GM12892 (cell line): ENCODE measurements at regions not wholly inside any gene's neighbourhood (a gene's known extent, or its start where the extent isn't known, plus 50 kb on each side); places are given as distances from the start of the nearest gene placed in this dataset.

ENCODE experiments used
- DNase-seq: peaks from one replicate; pipeline ENCODE4 v3.0.0; 2011; ENCODE audit not compliant: insufficient read length
- FAIRE-seq: peaks from 2 replicates; lab custom pipeline; 2011; peaks lifted over from hg19 to GRCh38; lab: Jason Lieb, UNC
- POLR2A ChIP-seq: IDR thresholded peaks from 2 replicates; pipeline ENCODE4 v1.6.1; 2011; ENCODE audit warnings: low read depth, low read length, control low read depth
- POLR2AphosphoS5 ChIP-seq: IDR thresholded peaks from 2 replicates; pipeline ENCODE4 v1.6.1; 2011; ENCODE audit warnings: low read depth, low read length, control low read depth
- TAF1 ChIP-seq: IDR thresholded peaks from 2 replicates; pipeline ENCODE4 v1.6.1; 2011; ENCODE audit warnings: low read depth, mild to moderate bottlenecking, control low read depth, low read length, borderline replicate concordance

GRCh38 chr16:64159976-64160375 is 961.9 kb downstream of the CDH11 start:
- FAIRE-seq (no peak), DNase-seq (no peak)
- TF ChIP-seq POLR2AphosphoS5 = no peak
- no peak for TF ChIP-seq POLR2A

DNA sequence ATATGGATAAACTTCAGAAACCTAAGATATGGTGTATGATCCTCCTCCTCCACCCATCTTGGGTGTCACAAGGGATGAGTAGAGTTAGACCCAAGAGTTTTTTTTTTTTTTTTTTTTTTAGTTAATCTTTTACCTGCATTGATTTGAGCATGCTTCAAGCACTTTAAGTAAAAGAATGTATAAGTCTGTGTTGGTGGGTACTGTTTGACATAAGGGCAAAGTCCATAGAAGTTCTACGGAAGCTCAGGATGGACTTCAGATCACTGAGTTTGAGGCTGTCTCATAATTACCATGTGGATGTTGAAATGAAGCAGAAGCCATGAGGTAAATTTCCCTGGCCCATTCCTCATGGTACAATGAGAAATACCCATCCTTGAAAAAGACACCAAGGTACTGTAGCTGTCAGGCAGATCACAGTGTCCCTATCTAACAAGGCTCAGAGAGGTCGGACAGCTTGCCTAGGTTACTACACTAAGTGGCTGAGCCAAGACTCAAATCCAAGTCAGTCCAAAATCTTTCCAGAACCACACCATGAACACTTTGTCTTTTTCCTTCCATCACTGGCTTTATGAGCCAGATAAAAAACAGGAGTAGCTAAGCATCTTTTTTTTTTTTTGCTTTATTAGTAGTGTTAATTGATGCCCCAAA is 962.8 kb downstream of the CDH11 start:
- TF ChIP-seq TAF1 = no peak
- FAIRE-seq (no peak), DNase-seq (no peak)

- TF ChIP-seq TAF1 (no peak), POLR2AphosphoS5 (no peak), POLR2A (no peak)
- DNase-seq = no peak
Observed at GRCh38 chr16:64153718-64154117, 968.1 kb downstream of the CDH11 start.

DNA sequence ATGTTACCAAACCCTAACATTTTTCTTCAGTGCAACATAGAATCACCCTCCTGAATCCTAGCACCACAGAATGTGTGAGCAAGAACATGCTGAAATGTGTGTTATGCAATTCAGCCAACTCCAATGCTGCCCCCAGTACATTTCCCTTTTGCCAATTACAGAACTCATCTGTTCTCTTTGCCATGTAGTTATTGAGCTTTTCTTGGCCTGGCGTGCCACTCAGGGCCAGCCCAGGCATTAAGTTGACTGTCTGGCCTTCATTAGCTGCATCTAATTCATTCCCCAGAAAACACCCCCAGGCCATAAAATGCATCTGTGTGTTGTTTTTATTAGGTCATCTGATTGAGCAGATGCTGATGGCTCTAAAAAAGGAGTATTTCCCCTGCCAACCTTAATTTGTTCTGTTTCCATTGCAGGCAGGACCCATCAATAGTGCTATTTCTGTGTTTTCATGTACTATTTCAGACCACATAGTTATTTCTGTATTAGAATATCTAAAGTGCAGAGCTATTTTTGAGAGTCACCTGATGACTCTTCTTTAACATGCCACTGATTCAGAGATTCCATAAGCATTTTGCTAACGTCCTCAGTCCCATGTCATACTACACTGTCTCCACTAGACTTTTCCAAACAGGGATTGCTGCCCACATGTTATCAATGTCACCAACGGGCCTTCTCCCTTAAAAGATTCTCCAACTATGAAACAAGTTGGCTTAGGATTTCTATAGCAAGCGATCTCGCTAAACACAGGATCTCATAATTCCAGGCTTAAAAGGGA is 969.7 kb downstream of the CDH11 start:
- no peak for DNase-seq
- no peak for FAIRE-seq
- TF ChIP-seq POLR2A = no peak
- no peak for TF ChIP-seq TAF1
- no peak for TF ChIP-seq POLR2AphosphoS5

More at GRCh38 chr16:64153718-64154117, 968.1 kb downstream of the CDH11 start:
- no peak for FAIRE-seq

GRCh38 chr16:64150193-64150592 is 971.7 kb downstream of the CDH11 start:
- DNase-seq (no peak), FAIRE-seq (no peak)
- TF ChIP-seq TAF1 (no peak), POLR2A (no peak), POLR2AphosphoS5 (no peak)

- FAIRE-seq = no peak
- DNase-seq = no peak
- TF ChIP-seq TAF1 = no peak
- no peak for TF ChIP-seq POLR2AphosphoS5
- TF ChIP-seq POLR2A = no peak
Observed at GRCh38 chr16:64149756-64150155, 972.1 kb downstream of the CDH11 start.

GRCh38 chr16:64148356-64148755 is 973.5 kb downstream of the CDH11 start:
- TF ChIP-seq TAF1 (no peak), POLR2AphosphoS5 (no peak), POLR2A (no peak)
- FAIRE-seq (no peak), DNase-seq (no peak)

DNA sequence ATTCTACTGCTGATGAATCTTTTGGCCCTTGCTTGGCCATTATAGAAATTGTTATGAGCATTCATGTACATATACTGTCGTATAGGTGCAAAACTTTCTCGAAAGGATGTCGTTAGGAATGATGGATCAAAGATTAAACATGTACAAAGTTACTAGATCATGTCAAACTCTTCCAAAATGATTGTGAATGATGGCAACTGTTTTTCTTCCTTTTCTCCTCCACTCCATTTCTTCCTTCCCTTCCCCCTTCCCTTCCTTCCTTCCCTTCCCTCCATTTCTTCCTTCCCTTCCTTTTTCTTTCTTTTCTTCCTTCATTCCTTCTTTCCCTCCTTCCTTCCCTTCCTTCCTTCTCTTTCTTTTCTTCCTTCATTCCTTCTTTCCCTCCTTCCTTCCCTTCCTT is 973.9 kb downstream of the CDH11 start:
- TF ChIP-seq POLR2AphosphoS5 = no peak
- TF ChIP-seq POLR2A = no peak
- TF ChIP-seq TAF1 = no peak
- FAIRE-seq = no peak
- no peak for DNase-seq

GRCh38 chr16:64144617-64145016 is 977.2 kb downstream of the CDH11 start:
- TF ChIP-seq POLR2A = no peak
- no peak for TF ChIP-seq TAF1
- no peak for TF ChIP-seq POLR2AphosphoS5
- no peak for DNase-seq
- no peak for FAIRE-seq

DNA sequence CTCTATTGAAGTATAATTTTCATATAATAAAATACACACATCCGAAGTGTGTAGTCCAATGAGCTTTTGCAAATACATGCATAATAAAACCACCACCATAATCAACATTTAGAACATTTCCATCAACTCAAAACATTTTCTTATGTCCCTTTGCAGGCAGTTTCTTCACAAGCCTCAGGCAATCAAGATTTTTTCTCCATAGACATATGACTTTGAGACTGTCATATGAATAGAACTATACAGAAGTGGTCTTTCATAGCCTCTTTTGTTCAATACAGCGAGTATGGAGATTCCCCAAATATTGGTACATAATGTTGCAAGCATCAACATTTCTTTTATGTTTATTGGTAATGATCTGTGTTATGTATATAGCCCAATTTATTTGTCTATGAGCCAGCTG is 983.2 kb downstream of the CDH11 start:
- FAIRE-seq (no peak), DNase-seq (no peak)
- TF ChIP-seq POLR2AphosphoS5 (no peak), TAF1 (no peak), POLR2A (no peak)

DNA sequence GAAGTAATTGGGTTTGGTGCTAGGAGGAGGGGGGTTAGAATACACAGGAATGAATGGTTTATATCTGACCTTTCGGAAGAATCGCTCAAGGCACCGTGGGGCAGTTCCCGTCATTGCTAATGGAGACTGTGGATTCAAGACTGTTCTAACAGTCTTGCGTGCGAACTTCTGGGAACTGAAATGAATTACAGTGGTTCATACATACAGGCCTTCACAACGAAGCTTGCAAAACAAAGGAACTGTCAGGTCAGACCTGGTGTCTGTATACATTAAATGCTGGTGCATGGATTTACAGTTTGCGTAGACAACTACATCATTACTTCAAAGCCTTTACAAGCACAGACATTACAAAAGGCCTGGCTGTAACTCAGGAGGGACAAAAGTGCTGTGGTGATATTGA is 983.9 kb downstream of the CDH11 start:
- FAIRE-seq (no peak), DNase-seq (no peak)
- no peak for TF ChIP-seq POLR2A
- no peak for TF ChIP-seq POLR2AphosphoS5
- no peak for TF ChIP-seq TAF1

DNA sequence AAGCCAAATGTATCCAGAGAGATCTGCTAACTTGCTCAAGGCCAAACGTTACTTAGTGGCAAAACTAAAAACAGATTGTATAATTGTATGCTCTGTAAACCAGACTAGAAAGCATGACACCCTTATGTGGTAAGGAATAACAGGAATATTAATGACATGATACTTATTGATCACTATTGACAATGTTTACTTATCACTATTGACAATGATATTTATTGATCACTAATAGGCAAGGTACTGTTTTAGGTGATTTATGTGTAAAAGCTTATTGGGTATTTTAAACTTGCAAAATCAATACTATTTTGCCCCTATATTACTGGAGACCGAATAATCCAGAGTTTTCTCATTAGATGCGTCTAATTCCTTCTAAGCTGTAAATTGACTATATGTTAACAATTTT is 985.1 kb downstream of the CDH11 start:
- DNase-seq (no peak), FAIRE-seq (no peak)
- TF ChIP-seq POLR2AphosphoS5 = no peak
- TF ChIP-seq TAF1 = no peak
- no peak for TF ChIP-seq POLR2A
